OCI-LY1 (cell line): ENCODE measurements at regions not wholly inside any gene's neighbourhood (a gene's known extent, or its start where the extent isn't known, plus 50 kb on each side); places are given as distances from the start of the nearest gene placed in this dataset.

Experiments used
- H2AFZ ChIP-seq: fragments of 200-600 bp; sonication (generic), shearing (Covaris generic); 2 replicates; pipeline ENCODE4 v1.6.0; 2014; ENCODE audit warnings: antibody characterized with exemption, mild to moderate bottlenecking, low read length
- H3F3A ChIP-seq: fragments of 200-600 bp; sonication (generic), shearing (Covaris generic); 2 replicates; pipeline ENCODE4 v1.6.0; 2014; ENCODE audit warnings: mild to moderate bottlenecking, antibody characterized with exemption, low read length, moderate library complexity; ENCODE audit not compliant: insufficient read depth
- H3K27ac ChIP-seq: fragments of 200-600 bp; sonication (generic); 2 replicates; pipeline ENCODE4 v1.5.1; 2014; ENCODE audit warnings: low read length, mixed run types, mild to moderate bottlenecking, low read depth; ENCODE audit not compliant: poor library complexity, severe bottlenecking
- H3K27me3 ChIP-seq: fragments of 200-600 bp; sonication (generic); 2 replicates; pipeline ENCODE4 v1.6.0; 2014; ENCODE audit warnings: antibody characterized with exemption, mild to moderate bottlenecking, low read length, moderate library complexity; ENCODE audit not compliant: insufficient read depth
- H3K36me3 ChIP-seq: fragments of 200-600 bp; sonication (generic); 2 replicates; pipeline ENCODE4 v1.6.1; 2014; ENCODE audit warnings: mild to moderate bottlenecking, antibody characterized with exemption, low read length, moderate library complexity, mixed read lengths; ENCODE audit not compliant: insufficient read depth
- H3K4me1 ChIP-seq: fragments of 200-600 bp; sonication (generic); 2 replicates; pipeline ENCODE4 v1.5.1; 2014; ENCODE audit warnings: mild to moderate bottlenecking, low read length, moderate library complexity; ENCODE audit not compliant: insufficient read depth, severe bottlenecking
- H3K4me2 ChIP-seq: fragments of 200-600 bp; sonication (generic), shearing (Covaris generic); 2 replicates; pipeline ENCODE4 v1.6.1; 2014; ENCODE audit warnings: low read length
- H3K4me3 ChIP-seq: fragments of 200-600 bp; sonication (generic); 2 replicates; pipeline ENCODE4 v1.5.1; 2014; ENCODE audit warnings: low read length, low read depth, mild to moderate bottlenecking, mixed read lengths; ENCODE audit not compliant: poor library complexity, severe bottlenecking
- H3K79me2 ChIP-seq: fragments of 200-600 bp; shearing (Covaris generic); 2 replicates; pipeline ENCODE4 v1.6.1; 2016; ENCODE audit warnings: mixed run types, low read length, mixed read lengths; ENCODE audit not compliant: insufficient read depth
- H3K9ac ChIP-seq: fragments of 200-600 bp; sonication (generic), shearing (Covaris generic); 2 replicates; pipeline ENCODE4 v1.6.1; 2014; ENCODE audit warnings: mild to moderate bottlenecking, low read length, mixed read lengths
- H3K9me2 ChIP-seq: fragments of 200-600 bp; sonication (generic), shearing (Covaris generic); 2 replicates; pipeline ENCODE4 v1.6.1; 2014; ENCODE audit warnings: low read depth, mild to moderate bottlenecking, low read length, mixed read lengths
- H3K9me3 ChIP-seq: fragments of 200-600 bp; shearing (Covaris generic); 2 replicates; pipeline ENCODE4 v1.6.1; 2014; ENCODE audit warnings: low read length, mixed read lengths
- H4K20me1 ChIP-seq: fragments of 200-600 bp; sonication (generic), shearing (Covaris generic); 2 replicates; pipeline ENCODE4 v1.6.0; 2016; ENCODE audit warnings: mild to moderate bottlenecking, low read length; ENCODE audit not compliant: insufficient read depth
- CTCF ChIP-seq: fragments of 200-600 bp; sonication (generic), shearing (Covaris generic); IDR thresholded peaks from 2 replicates; pipeline ENCODE4 v1.5.1; 2017; ENCODE audit warnings: mild to moderate bottlenecking, antibody characterized with exemption, low read length, moderate library complexity, mixed read lengths
- EZH2 ChIP-seq: fragments of 200-600 bp; sonication (generic), shearing (Covaris generic); IDR thresholded peaks from 2 replicates; pipeline ENCODE4 v1.8.0; 2017; ENCODE audit warnings: borderline replicate concordance, mixed run types, mild to moderate bottlenecking, antibody characterized with exemption, low read length, moderate library complexity, mixed read lengths

GRCh38 chr1:192952646-192953045 is 106.5 kb downstream of the UCHL5 start:
- no peak overlapping the region for H3K4me2 ChIP-seq
- no peaks in the 10 kb centered on the region for H4K20me1 ChIP-seq
- TF ChIP-seq EZH2, result no peak
- no peak for TF ChIP-seq CTCF
- no peaks in the 10 kb centered on the region for H3K79me2 ChIP-seq
- no peak overlapping the region for H3K4me3 ChIP-seq
- H3K27ac ChIP-seq, result no peak overlapping the region
- H3K4me1 ChIP-seq, result no peaks in the 10 kb centered on the region
- no peaks in the 10 kb centered on the region for H3K9me3 ChIP-seq
- no peaks in the 10 kb centered on the region for H3K9me2 ChIP-seq
- H3K9ac ChIP-seq, result no peak overlapping the region
- no peaks in the 10 kb centered on the region for H3K36me3 ChIP-seq
- no peaks in the 10 kb centered on the region for H3K27me3 ChIP-seq
- no peak overlapping the region for H2AFZ ChIP-seq
- no peaks in the 10 kb centered on the region for H3F3A ChIP-seq

- Histone ChIP-seq H4K20me1 (no peaks in the 10 kb centered on the region), H3K4me2 (no peak overlapping the region), H3K9me2 (no peaks in the 10 kb centered on the region), H3K4me1 (no peaks in the 10 kb centered on the region), H3K4me3 (no peak overlapping the region), H3K27me3 (no peaks in the 10 kb centered on the region), H2AFZ (no peak overlapping the region), H3K27ac (no peak overlapping the region), H3F3A (no peaks in the 10 kb centered on the region), H3K9ac (no peak overlapping the region), H3K36me3 (no peaks in the 10 kb centered on the region), H3K9me3 (no peaks in the 10 kb centered on the region), H3K79me2 (no peaks in the 10 kb centered on the region)
- TF ChIP-seq CTCF (no peak), EZH2 (no peak)
Observed at GRCh38 chr1:192954705-192955265, 104.4 kb downstream of the UCHL5 start.

- Histone ChIP-seq H3K9me3 (no peaks in the 10 kb centered on the region), H3K9me2 (no peaks in the 10 kb centered on the region), H4K20me1 (no peaks in the 10 kb centered on the region), H3F3A (no peaks in the 10 kb centered on the region), H2AFZ (no peak overlapping the region), H3K4me2 (no peak overlapping the region), H3K79me2 (no peaks in the 10 kb centered on the region), H3K9ac (no peak overlapping the region), H3K36me3 (no peaks in the 10 kb centered on the region), H3K27ac (no peak overlapping the region), H3K27me3 (no peaks in the 10 kb centered on the region), H3K4me3 (no peak overlapping the region), H3K4me1 (no peaks in the 10 kb centered on the region)
- TF ChIP-seq EZH2 (no peak), CTCF (no peak)
Observed at GRCh38 chr1:192958350-192958749, 100.8 kb downstream of the UCHL5 start.
